MCF 10A (cell line): ENCODE measurements at regions not wholly inside any gene's neighbourhood (a gene's known extent, or its start where the extent isn't known, plus 50 kb on each side); places are given as distances from the start of the nearest gene placed in this dataset.

Experiments used
- BruUV-seq: library from RNA; stranded (reverse); fragments of 400-500 nt; replicated peaks from 2 replicates; lab custom pipeline; 2021; lab: Mats Ljungman, UMichigan
- CTCF ChIA-PET: fragments of 300-600 bp; sonication (Branson Sonifier 250); formaldehyde crosslinking; extraction: SDS; loops from one replicate; lab custom pipeline; 2021; ENCODE audit warnings: antibody characterized with exemption, inconsistent platforms; lab: Yijun Ruan, JAX
- POLR2A ChIA-PET: fragments of 300-600, 350-650 bp; sonication (Branson Sonifier 250); formaldehyde crosslinking; extraction: SDS; loops from one replicate; lab custom pipeline; 2020; ENCODE audit warnings: antibody characterized with exemption, inconsistent platforms; lab: Yijun Ruan, JAX
- DNase-seq: peaks from one replicate; pipeline ENCODE4 v3.0.0-alpha.2; 2018; ENCODE audit not compliant: unreplicated experiment
- H3K27ac Mint-ChIP-seq: one replicate; pipeline ENCODE4 v1.8.0; 2022; ENCODE audit warnings: mild to moderate bottlenecking, low read depth, mixed read lengths; ENCODE audit not compliant: unreplicated experiment
- H3K27me3 Mint-ChIP-seq: one replicate; pipeline ENCODE4 v1.8.0; 2022; ENCODE audit warnings: mixed read lengths; ENCODE audit not compliant: insufficient read depth, unreplicated experiment
- H3K36me3 Mint-ChIP-seq: one replicate; pipeline ENCODE4 v1.8.0; 2022; ENCODE audit warnings: mild to moderate bottlenecking, moderate library complexity, mixed read lengths; ENCODE audit not compliant: insufficient read depth, unreplicated experiment
- H3K4me1 Mint-ChIP-seq: one replicate; pipeline ENCODE4 v1.8.0; 2022; ENCODE audit warnings: mixed read lengths; ENCODE audit not compliant: insufficient read depth, unreplicated experiment
- H3K4me3 Mint-ChIP-seq: one replicate; pipeline ENCODE4 v1.8.0; 2022; ENCODE audit warnings: mild to moderate bottlenecking, moderate library complexity, mixed read lengths; ENCODE audit not compliant: unreplicated experiment
- H3K9me3 Mint-ChIP-seq: one replicate; pipeline ENCODE4 v1.8.0; 2022; ENCODE audit warnings: mixed read lengths; ENCODE audit not compliant: unreplicated experiment
- intact Hi-C: fragments of 100-400 bp; cut with micrococcal nuclease; formaldehyde crosslinking; loops from 2 replicates; pipeline ENCODE4 v1.14.1; 2022
- TF ChIP-seq, protein P1 (sequence below): fragments of 200-600 bp; IDR thresholded peaks from one replicate; pipeline ENCODE4 v1.8.0; 2022; ENCODE audit warnings: antibody characterized with exemption, mild to moderate bottlenecking; ENCODE audit not compliant: unreplicated experiment

DNA sequence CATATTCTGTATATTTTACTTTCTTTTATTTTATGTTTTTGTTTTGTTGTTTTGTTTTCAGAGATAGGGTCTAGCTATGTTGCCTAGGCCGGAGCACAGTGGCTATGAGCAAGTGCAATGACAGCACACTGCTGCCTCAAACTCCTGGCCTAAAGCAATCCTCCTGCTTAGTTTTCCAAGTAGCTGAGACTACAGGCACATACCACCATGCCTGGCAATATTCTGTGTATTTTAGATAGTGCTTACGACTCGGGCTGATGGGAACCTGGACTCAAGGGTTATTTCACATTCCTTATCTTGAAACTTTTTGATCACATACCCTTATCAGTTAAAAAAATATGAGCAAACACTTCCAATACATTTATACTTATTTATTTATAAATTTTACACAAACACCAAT, 119.0 kb upstream of the STARD4 start:
- CTCF ChIA-PET, result no interaction called here

DNA sequence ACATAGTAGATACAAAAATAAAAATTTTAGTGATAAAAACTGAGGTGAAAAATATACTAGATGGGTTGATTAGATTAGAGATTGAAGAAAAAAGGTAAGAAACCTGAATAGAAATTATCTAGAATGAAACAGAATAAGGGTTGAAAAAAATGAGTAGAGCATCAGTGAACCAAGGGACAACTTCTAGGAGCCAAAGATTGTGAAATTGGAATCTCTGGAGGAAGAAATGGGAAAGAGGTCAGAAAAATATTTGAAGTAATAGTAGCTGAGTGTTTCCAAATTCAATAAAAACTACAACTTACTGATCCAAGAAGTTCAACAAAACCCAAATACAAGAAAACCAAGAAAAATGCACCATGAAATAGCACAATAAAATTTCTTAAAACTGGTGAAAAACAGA, 116.6 kb upstream of the STARD4 start:
- TF ChIP-seq, protein P1, sequence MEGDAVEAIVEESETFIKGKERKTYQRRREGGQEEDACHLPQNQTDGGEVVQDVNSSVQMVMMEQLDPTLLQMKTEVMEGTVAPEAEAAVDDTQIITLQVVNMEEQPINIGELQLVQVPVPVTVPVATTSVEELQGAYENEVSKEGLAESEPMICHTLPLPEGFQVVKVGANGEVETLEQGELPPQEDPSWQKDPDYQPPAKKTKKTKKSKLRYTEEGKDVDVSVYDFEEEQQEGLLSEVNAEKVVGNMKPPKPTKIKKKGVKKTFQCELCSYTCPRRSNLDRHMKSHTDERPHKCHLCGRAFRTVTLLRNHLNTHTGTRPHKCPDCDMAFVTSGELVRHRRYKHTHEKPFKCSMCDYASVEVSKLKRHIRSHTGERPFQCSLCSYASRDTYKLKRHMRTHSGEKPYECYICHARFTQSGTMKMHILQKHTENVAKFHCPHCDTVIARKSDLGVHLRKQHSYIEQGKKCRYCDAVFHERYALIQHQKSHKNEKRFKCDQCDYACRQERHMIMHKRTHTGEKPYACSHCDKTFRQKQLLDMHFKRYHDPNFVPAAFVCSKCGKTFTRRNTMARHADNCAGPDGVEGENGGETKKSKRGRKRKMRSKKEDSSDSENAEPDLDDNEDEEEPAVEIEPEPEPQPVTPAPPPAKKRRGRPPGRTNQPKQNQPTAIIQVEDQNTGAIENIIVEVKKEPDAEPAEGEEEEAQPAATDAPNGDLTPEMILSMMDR, result no peak
- H3K27ac Mint-ChIP-seq, result no peak overlapping the region
- peaks cover 9% of the 10 kb centered on the region for H3K9me3 Mint-ChIP-seq
- no peak overlapping the region for H3K4me3 Mint-ChIP-seq
- no TSS peak for BruUV-seq
- no peaks in the 10 kb centered on the region for H3K36me3 Mint-ChIP-seq
- CTCF ChIA-PET, result no interaction called here
- POLR2A ChIA-PET, result no interaction called here
- intact Hi-C loops, result no loop called here
- peak; percentile 5 for DNase-seq
- H3K27me3 Mint-ChIP-seq, result no peaks in the 10 kb centered on the region
- H3K4me1 Mint-ChIP-seq, result peaks cover 6% of the 10 kb centered on the region

More for the DNA sequence above, 119.0 kb upstream of the STARD4 start:
- POLR2A ChIA-PET, result no interaction called here
- Mint-ChIP-seq H3K9me3 (peaks cover 5% of the 10 kb centered on the region), H3K4me1 (peaks cover 12% of the 10 kb centered on the region), H3K4me3 (no peak overlapping the region), H3K27ac (no peak overlapping the region), H3K27me3 (no peaks in the 10 kb centered on the region), H3K36me3 (no peaks in the 10 kb centered on the region)
- intact Hi-C loops, result no loop called here
- DNase-seq, result no peak
- BruUV-seq, result no TSS peak
- TF ChIP-seq, protein P1, result no peak

DNA sequence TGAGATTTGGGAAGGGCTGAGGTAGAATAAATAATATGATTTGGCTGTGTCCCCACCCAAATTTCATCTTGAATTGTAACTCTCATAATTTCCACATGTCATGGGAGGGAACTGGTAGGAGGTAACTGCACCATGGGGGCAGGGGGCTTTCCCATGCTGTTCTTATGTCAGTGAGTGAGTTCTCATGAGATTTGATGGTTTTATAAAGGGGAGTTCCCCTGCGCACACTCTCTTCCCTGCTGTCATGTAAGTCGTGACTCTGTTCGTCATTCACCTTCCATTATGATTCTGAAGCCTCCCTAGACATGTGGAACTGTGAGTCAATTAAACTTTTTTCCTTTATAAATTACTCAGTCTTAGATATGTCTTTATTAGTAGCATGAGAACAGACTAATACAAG, 115.5 kb upstream of the STARD4 start:
- no TSS peak for BruUV-seq
- TF ChIP-seq, protein P1, result no peak
- no peak for DNase-seq
- Mint-ChIP-seq H3K4me1 (peaks cover 6% of the 10 kb centered on the region), H3K36me3 (no peaks in the 10 kb centered on the region), H3K27me3 (no peaks in the 10 kb centered on the region), H3K4me3 (no peak overlapping the region), H3K27ac (no peak overlapping the region), H3K9me3 (peaks cover 9% of the 10 kb centered on the region)
- ChIA-PET CTCF (interaction anchor here (0.6 to 0.7 kb wide), 2 partner anchors 370 to 895 kb away, joined by 3 to 4 read pairs; no protein-coding TSS in a partner anchor), POLR2A (no interaction called here)
- intact Hi-C loops, result no loop called here

DNA sequence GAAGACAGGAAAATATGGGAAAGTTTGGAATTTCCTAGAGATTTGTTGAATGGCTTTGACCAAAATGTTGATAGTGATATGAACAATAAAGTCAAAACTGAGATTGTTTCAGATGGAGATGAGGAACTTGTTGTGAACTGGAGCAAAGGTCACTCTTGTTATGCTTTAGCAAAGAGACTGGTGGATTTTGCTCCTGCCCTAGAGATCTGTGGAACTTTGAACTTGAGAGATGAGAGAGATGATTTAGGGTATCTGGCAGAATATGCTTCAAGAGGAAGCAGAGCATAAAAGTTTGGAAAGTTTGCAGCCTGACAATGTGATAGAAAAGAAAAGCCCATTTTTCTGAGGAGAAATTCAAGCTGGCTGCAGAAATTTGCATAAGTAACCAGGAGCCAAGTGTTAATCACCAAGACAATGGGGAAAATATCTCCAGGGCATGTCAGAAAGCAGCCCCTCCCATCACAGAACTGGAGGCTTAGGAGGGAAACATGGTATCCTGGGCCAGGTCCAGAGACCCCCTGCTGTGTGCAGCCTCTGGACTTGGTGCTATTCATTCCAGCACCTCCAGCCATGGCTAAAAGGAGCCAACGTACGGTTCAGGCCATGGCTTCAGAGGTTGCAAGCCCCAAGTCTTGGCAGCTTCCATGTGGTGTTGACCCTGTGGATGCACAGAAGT, 114.3 kb upstream of the STARD4 start:
- H3K27ac Mint-ChIP-seq, result no peak overlapping the region
- H3K9me3 Mint-ChIP-seq, result peaks cover 9% of the 10 kb centered on the region
- CTCF ChIA-PET, result interaction anchor here (0.7 kb wide), 1 partner anchor 641 kb away, joined by 4 read pairs; no protein-coding TSS in a partner anchor
- no peak for DNase-seq
- H3K4me1 Mint-ChIP-seq, result peaks cover 6% of the 10 kb centered on the region
- TF ChIP-seq, protein P1, result no peak
- BruUV-seq, result no TSS peak
- H3K27me3 Mint-ChIP-seq, result no peaks in the 10 kb centered on the region
- H3K4me3 Mint-ChIP-seq, result no peak overlapping the region
- no peaks in the 10 kb centered on the region for H3K36me3 Mint-ChIP-seq
- intact Hi-C loops, result no loop called here
- POLR2A ChIA-PET, result no interaction called here
